Keratinocyte (primary cell): ENCODE measurements at regions not wholly inside any gene's neighbourhood (a gene's known extent, or its start where the extent isn't known, plus 50 kb on each side); places are given as distances from the start of the nearest gene placed in this dataset.

Source experiments
- CTCF ChIP-seq, 3 experiments: IDR thresholded peaks in 1 of 3; conservative IDR thresholded peaks in 1 of 3; optimal IDR thresholded peaks in 1 of 3; 2 replicates in 2 of 3; 3 replicates in 1 of 3; pipeline versions ENCODE3 to v1.5.1; 2011; ENCODE audit warnings: low read length in 3 of 3, mild to moderate bottlenecking in 3 of 3, moderate library complexity in 2 of 3, control low read depth in 1 of 3, inconsistent platforms in 1 of 3; ENCODE audit not compliant: insufficient read depth in 2 of 3; ENCODE audit errors: extremely low read depth in 1 of 3
- EZH2 ChIP-seq: IDR thresholded peaks from one replicate; pipeline ENCODE4 v1.6.1; 2012; ENCODE audit warnings: inconsistent platforms, mild to moderate bottlenecking, low read length, moderate library complexity

- no peak for TF ChIP-seq CTCF (optimal IDR thresholded peaks at IDR 0.05 in 1 of 3, IDR thresholded peaks at IDR 0.05 in 1 of 3, conservative IDR thresholded peaks at IDR 0.05 in 1 of 3; ENCODE audit: extremely low read depth in 1 of 3, insufficient read depth in 2 of 3, low read length in 3 of 3)
- TF ChIP-seq EZH2 = no peak
These were observed 50.0 kb upstream of the DMRTB1 start for GRCh38 chr1:53409233-53409632.
